Right forelimb (tissue), 1 donor: ENCODE measurements at regions not wholly inside any gene's neighbourhood (a gene's known extent, or its start where the extent isn't known, plus 50 kb on each side); places are given as distances from the start of the nearest gene placed in this dataset.
"Not testable (repeated sequence)": the region's sequence is repeated elsewhere in the genome, so short reads cannot be mapped to it uniquely, and the experiment has no call there.

Experiments
- DNase-seq: peaks from one replicate; pipeline ENCODE4 v3.0.0-alpha.2; 2018

DNA sequence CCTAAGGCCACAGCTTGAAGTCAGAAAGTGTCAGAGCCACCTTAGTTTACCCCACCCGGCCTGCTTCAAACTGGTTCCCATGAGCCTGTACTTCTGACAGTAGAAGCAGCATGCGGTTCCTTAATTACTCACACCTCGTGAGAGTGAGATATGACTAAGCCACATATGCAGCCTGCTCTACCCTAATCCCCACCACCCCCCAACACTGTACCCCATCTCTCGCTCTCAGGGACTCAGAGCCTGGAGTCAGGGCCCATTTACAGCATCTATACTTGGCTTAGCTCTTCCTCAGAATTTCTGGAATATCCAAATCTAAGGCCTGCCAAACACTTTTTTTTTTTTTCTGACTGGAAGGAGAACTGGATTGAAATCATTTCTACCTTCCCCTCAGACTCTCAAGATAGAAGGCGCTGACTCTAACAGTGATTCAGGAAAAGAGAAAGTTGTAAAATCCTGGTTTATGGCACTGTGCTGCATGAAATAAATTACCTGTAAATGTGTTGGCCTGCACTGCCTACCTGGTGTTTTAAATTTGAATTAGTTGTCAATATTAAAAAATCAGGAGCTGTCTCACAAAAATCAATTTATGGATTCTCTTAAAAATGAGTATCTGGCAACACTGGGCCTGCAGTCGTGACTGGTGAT lies 360.0 kb downstream of the RND3 start:
- DNase-seq = no peak

DNA sequence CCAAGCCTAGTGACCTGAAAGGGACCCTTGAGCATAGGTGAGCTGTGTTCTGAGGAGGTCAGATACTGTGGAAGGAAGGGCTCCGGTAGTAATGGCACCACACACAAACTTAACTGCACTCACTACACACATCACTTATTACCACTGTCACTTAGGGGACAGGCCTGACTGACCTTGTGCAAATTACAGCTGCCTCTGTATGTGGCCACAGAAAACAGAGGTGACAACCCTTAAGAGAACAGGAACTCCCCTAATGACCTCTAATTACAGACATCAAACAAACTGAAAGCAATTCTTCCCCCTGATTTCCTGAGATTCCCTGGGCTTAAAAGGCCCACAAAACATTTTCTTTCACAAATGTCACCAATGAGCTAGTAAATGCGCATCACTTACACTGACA lies 360.6 kb downstream of the RND3 start:
- no peak for DNase-seq

DNA sequence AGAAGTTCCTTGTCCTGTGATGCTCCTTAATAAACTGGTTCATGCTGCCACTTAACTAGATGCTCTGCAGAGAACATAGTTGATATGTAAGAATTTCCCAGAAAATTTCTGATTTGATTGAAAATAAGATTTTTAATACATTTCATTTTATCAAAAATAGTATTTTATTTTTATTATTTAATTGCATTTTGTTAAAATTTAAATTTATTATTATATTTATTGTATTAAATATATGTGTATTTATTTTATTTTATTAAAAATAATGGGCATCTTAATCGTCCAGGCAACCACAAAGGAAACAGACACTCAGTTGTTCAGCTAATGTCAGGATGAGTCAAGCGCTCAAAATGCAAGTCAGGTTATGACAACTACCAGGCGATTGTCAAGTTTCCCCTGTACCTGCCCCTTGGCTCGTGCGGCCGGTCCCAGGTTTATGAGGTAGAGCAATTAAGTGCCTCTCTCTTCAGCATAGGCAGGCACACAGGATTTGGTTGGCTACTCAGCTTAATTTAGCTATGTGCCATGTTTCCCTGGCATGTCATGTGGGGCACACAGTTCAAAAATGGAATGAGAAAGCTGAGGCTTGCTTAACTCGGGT lies 361.2 kb downstream of the RND3 start:
- no peak for DNase-seq

DNA sequence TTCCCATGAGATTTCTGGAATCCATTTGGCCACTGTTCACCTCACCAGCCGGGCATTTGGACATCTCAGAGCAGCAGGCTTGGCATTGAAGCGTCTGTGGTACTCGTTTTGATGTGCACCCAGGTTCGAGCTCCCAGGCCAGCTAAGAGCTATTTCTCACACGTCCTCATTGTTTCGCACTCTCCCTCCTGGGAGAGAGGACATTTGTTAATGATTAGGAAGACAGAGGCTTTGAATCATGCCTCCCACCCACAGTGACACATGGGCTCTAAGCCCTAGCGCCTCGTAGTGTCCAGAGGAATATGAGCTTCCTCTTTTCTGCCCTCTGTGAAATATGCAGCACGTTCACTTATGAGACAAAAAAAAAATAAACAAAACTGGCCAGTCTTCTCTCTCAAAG lies 361.8 kb downstream of the RND3 start:
- no peak for DNase-seq

DNA sequence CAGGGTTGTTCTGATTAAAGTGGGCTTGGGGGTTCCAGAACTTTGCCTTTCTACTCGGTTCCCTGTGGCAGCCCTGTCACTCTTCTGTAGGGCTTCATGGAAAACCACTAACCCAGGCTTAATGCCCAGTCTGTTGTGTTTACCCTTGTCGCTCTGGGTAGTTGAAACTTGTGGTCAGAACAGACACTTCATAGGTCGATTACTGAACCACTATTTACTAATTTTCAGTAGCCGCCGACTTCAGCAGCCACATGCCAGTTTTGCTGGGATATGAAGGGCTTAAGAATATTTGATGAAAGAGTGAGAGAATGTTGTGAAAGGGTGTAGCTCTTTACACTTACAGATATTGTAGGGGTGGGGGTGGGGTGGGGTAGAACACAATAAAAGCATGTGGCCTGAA lies 362.3 kb downstream of the RND3 start:
- DNase-seq = no peak

DNA sequence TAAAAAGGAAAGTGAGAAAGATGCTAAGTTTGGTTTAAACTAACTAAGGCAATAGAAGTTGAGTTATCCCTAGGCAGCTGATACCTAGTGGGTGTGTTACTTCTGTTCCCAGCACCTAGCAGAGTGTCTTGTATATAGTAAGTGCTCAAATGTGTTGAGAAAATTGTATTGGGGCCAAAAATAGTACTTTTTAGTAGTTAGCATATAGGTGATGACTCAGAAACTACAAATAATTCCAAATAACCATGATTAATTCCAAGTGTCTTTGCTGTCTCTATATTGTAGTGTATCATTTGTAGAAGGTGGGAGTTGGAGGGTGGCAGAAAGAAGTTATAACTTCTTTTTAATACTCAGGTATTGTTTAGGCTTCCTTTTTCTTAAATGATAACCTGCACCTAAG lies 362.7 kb downstream of the RND3 start:
- no peak for DNase-seq

DNA sequence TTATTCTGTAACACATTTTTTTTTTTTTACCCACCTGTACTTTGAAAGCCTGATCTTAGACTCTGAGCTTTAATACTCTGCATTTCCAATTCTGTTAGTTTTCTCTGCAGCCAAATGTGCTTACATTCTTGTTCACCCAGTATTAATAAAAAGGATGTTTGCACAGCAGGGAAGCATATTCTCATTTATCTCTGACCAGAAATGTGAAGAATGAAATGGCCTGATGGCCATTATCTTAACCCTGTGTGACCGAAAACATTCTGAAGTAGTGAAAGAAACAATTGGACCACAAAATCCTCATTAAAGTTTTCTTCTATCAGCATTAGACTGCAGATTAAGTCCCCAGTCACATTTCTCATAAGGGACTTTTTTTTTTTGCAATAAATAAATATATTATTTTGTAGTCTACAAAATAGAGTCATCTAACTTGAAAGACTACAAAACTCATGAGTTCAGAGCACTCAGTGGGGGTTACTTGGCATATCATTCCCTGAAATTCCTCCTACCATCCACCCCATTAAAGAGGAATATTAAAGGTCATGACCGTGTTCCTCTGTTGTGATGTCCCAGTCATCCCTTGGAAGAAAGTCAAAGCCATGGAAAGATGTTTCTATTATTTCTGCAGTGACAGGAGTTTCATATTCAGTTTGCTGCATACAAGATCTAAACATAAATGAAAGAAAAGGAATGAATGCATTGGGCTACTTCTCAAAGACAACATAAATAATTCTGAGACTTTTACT lies 364.4 kb downstream of the RND3 start:
- DNase-seq = no peak

DNA sequence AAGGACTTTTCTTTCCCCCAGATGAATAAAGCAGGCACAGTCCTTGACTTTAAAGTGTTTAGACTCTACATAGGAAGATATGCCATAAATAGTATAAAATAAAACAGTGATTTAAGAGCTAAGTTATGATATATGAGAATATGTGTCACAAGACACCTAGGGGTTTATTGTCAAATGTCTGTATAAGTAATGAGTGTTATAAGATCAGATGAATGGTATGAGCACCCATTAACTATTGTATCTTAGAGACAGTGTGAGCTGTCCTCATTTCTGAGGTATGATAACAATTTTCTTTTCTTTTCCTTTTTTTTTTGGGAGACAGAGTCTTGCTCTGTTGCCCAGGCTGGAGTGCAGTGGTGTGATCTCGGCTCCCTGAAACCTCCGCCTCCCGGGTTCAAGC lies 365.3 kb downstream of the RND3 start:
- DNase-seq = no peak

DNA sequence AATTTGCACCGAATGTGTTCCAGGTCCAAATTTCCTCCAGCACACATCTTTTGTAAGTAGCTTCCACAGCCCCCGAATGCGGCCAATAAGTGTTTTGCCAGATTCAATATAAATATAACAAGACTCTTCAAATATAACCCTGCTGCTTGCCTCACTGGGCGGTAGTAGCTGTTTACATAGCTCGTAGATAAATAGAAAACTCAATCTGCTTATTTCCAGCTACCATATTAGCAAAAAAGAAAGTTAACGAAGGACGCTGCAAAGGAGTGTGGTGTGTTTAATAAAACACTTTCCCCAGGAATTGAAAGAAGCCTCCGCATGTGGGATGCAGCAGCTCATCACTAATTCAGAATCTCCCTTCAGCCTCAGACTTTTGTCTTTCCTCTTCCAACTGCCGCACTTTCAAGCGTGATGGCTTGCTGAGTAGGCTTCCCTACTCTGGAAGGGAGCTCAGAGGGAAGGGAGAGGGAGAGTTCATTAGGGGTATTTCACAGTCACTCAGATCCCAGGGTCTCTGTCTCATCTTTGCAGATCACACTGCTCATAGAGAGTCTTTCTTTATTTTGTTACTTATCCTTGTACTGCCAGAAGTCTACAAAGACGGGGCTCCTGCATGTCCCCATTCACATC lies 367.0 kb downstream of the RND3 start:
- DNase-seq = no peak

DNA sequence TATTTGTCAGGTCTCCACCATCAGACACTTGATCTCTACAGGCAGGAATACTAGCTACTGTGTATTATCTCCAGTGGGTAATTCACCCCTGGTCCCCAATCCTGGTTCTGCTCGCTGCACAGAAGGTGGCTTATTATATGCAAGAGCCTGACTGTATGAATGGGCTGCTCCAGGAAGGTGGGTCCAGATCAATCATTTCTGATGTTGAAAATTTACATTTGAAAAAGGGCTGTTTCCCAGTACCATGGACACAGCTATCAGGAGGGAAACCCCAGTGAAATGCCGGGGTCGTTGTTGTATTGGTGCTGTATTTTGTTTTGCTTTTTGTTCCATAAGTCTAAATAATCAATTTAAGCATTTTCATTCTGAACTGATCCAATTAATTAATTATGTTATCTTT lies 367.6 kb downstream of the RND3 start:
- DNase-seq = no peak

DNA sequence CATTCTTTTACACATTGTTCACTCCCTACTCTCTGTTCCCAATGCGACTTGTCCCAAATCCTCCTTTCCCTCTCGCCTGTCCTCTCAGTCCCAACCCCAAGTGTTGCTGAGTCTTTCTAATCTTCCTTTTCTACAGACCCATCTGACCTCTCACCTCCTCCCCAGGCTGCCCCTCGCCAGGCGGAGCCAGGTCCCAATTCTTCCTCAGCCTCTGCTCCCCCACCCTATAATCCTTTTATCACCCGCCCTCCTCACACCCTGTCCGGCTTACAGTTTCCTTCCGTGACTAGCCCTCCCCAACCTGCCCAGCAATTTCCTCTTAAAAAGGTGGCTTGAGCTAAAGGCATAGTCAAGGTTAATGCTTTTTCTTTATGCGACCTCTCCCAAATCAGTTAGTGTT lies 373.4 kb downstream of the RND3 start:
- not testable (repeated sequence) for DNase-seq

DNA sequence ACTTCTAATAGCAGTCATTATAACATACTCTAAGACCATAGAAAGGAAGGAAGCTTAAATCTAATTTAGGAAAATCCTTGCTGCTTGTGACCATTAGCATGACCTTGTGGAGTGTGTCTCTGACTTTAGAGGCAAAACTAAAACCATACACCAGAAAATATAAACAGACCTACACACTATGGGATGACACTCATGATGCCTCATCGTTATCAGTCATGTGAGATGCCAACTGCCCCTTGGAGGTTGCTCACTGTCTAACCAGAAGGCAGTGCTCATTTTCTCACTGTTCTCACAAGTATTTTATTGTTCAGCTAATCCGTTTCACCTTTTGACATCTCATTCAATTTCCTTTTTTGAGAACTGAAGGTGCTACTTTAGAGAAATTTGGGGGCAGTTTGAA lies 376.9 kb downstream of the RND3 start:
- DNase-seq = no peak

DNA sequence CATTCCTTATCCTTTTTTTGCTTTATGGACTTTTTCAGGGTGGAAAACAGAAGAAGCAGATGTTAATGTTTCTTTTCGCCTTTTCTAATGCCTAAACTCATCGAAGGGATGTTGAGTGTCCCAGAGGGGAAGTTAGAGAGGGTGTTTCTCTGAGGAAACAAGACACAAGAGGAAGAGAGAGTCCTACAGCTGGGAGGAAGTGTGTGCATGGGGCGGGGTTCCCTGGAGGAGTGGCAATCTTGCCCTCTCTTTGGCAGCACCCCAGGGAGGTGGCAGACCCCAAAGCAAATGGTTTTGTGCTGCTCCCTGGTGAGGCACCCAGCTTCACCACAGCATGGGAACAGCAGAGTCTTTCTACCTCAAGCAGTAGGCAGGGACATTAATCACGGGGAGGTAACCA lies 377.6 kb downstream of the RND3 start:
- no peak for DNase-seq

DNA sequence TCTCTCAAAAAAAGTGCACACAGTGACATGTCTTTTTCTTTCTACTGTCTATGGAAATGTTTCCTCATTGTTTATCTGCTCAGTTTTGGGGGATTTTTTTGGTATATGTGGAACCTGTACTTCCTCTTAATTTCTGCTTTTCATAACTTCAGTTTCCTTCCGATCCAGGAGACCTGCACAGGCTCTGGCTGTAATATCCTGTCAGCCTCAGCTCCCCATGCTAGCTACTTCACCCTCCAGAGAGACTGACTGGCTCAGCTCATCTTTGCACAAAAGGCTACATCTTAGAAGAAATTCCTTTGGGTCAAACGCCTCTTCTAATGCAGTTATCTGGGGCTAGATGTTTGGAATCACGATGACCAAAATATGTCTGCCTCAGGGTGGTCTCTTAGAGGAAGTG lies 378.4 kb downstream of the RND3 start:
- no peak for DNase-seq

DNA sequence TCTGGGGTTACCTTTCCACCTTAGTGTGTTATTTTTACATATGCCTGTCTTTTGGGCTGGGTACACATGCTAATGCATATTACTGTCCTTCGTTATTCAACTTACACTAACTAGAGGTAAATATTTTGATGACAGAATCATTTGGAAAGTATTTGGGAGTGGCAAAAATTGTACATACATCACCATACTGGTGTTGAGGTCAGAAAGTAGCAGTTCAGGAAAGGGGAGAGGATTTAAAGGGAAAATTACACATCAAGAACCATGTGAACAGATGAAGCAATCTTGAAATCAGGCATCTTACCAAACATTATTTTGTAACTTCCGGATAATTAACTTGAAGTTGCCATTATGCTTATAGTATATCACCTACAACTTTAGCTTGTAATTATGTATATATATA lies 379.7 kb downstream of the RND3 start:
- DNase-seq = no peak

DNA sequence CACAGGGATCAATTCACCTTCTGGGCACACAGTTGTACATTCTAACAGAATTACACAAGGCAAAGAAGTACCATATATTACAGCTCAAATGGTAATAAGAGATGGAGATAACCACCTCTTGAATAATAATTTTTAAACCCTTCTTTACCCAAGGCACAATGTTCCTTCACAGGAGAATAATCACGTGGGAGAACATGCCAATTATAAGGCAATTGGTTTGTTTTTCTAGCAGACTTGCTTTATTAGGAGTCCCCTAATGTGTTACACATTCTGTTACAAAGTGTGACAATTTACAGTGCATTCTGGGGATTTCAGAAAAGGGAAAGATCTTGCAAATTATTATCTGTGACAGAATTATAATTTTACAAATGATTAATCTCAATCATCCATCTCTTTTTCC lies 380.3 kb downstream of the RND3 start:
- no peak for DNase-seq

DNA sequence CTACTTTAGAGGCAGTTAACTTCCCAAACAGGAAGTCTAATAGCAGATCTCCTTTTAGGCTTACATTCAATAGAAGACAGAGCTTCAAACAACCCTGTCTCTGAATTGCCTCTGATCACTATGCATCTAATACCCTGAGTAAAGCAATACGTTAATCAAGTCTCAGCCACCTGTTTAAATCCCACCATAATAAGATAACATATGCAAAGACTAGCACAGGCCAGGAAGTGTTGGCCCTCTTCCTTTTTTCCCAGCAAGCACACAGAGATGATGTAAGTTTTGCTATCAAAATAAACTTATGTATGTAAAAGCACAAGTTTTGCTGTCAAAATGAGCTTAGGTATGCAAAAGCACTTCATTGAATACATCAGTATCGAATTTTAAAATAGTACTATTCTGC lies 385.5 kb downstream of the RND3 start:
- no peak for DNase-seq

DNA sequence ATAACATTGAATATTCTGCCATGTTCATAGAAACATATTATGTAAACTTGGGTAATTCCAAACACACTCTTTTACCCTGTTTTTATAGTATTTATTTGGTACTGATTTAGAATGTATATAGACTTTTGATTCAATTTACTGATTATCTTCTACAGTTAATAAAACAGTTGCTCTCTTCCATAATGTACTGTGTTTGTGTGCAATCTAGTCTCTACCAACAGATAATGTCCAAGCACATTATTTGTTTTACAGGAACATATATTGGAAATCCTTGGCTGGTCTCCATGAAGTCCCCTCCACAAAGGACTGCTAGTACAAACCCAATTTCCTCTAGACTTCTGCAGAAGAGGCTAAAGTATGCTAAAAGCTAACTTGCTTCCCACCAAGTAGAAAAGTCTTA lies 386.6 kb downstream of the RND3 start:
- no peak for DNase-seq

DNA sequence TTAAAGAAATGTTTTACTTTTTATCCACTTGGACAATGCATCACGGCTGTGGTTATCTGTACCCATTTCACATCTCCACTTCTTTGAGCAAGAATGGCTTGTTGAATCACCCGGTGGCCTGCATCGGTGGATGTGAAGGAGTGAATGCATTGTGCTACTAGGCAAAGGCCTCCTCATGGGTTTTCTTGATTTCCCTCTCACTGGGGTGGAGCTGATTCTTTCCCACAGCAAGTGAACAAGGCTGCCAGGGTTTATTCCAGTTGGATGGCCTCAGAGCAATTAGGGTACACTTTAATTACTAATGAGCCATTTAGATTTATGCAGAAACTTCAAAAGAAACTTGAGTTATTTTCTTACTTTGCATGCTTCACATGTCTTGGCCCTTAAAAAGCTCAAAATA lies 387.1 kb downstream of the RND3 start:
- no peak for DNase-seq

DNA sequence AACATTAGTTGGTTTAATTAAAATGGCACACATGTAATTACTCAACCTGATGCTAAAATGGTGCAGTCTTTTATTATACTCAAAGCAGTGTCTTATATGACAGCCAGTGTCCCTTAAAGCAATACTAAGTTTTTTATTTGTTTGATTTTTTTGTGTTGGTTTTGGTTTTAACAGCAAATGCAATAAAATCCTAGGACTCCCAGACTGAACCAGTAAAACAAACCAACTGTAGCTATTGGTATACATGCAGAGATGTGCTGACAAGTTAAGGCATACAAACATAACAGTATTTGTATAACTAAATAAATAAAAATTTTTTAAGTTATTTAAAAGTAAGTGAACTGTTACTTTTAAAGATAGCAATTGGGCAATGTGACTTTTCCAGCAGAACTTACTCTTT lies 387.7 kb downstream of the RND3 start:
- no peak for DNase-seq

DNA sequence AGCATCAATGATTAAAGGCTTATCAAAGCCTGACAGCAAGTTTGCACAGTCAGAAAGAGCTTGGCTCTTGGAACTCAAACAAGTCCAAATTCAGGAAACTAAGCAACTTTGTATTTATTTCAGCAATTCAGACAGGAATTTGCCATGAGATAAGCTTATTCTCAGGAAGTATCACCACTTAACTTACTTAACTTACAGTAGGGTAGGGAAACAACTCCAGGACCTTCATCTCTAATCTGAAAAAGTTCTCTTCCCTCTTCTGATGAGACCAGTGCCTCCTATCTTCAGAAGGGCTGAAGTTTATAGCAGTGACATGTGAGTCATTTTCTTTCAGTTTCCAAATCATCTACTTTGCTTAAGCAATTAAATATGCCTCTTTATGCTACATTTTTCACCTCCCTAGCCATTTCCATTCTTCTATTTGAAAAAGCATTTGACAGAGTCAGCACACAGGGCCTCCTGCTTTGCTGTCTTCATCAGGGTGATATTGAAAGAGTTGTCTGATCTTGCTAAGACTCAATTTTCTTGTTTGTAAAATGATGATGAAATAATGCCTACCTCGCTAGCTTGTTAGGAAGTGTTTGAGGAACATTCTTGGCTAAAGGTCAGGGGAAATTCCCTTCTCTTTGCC lies 389.5 kb downstream of the RND3 start:
- no peak for DNase-seq

DNA sequence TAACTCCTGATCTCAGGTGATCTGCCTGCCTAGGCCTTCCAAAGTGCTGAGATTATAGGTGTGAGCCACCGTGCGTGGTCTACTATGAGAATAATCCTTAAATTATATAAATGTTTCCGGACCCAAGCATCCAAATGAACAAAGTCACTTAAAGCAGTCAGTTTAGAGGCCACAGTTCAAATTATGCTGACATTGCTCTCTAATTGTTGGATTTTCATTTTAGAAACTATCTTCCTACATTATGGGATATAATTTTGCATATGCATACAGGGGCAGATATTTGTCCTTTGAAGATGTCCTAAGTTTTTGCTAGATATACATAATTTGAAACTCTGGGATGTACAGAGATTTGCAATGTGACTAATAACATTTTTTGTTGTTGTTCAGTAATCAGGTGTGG lies 390.1 kb downstream of the RND3 start:
- DNase-seq = no peak

DNA sequence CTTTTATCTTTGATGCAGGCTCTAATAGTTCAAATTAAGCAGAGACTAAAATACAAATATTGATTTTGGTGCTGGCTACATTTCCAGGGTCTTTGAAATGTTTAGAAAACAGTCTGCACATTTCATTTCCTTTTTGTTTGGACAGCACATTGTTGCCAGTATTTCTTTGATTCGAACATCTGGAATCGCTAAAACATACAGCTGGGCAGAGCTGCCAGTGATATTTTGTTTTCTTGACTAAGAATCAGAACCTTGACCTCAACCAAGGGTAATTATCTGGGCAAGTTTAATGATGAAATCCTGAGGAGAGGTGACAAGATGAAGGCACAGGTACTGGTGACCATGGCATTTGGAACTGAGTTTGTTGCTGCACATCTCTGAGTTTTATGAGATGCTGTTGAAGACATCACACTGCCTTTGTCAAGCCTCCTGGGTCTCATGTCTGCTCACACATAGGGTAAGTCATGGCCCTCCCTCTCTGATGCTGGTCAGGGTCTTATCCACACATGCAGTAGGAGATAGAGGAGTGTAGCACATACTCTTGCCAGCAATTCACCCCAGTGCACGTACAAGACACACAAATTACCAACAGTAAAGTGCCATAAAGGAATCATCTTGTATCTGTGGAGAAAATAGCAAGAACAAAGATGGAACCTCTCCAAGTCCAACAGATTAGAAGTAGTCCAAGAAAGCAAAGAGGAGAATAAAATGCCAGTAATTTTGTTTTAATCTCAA lies 391.9 kb downstream of the RND3 start:
- no peak for DNase-seq
